Thoracic aorta (tissue), 2 donors: ENCODE measurements at regions not wholly inside any gene's neighbourhood (a gene's known extent, or its start where the extent isn't known, plus 50 kb on each side); places are given as distances from the start of the nearest gene placed in this dataset.

Source experiments
- ATAC-seq: fragments of 150-250 bp; one replicate; pipeline ENCODE4 v1.8.0; 2017; ENCODE audit warnings: low read depth; ENCODE audit not compliant: insufficient number of reproducible peaks, low FRiP score
- DNase-seq: peaks from one replicate; pipeline ENCODE4 v3.0.0-alpha.2; 2020; ENCODE audit warnings: low spot score
- H3K27ac ChIP-seq, 2 donors: fragments of 200-600 bp; sonication (generic); 1 replicate in 1 of 2; 2 replicates in 1 of 2; pipeline ENCODE4 v1.5.1; 2016; ENCODE audit warnings: mild to moderate bottlenecking in 2 of 2, moderate library complexity in 2 of 2
- H3K27me3 ChIP-seq: fragments of 200-600 bp; sonication (generic); replicated peaks from 2 replicates; pipeline ENCODE4 v1.6.0; 2016; ENCODE audit warnings: mild to moderate bottlenecking; ENCODE audit not compliant: insufficient read depth
- H3K36me3 ChIP-seq: fragments of 200-600 bp; sonication (generic); one replicate; pipeline ENCODE4 v1.5.1; 2016
- H3K4me1 ChIP-seq, 2 donors: fragments of 200-600 bp; sonication (generic); 1 replicate in 1 of 2; 2 replicates in 1 of 2; pipeline versions ENCODE4 v1.5.1 to v1.6.0; 2016; ENCODE audit warnings: low read depth in 2 of 2, mild to moderate bottlenecking in 1 of 2; ENCODE audit not compliant: control insufficient read depth in 1 of 2
- H3K4me3 ChIP-seq: fragments of 200-600 bp; sonication (generic); 2 replicates; pipeline ENCODE4 v1.5.1; 2016; ENCODE audit warnings: mild to moderate bottlenecking
- H3K9me3 ChIP-seq: fragments of 200-600 bp; sonication (generic); 2 replicates; pipeline ENCODE4 v1.5.1; 2016
- CTCF ChIP-seq: fragments of 200-600 bp; sonication (generic); IDR thresholded peaks from one replicate; pipeline ENCODE4 v1.5.1; 2019; ENCODE audit warnings: antibody characterized with exemption

GRCh38 chr1:30008998-30009657 lies 714.3 kb downstream of the MATN1 start:
- no peaks in the 10 kb centered on the region for H3K4me1 ChIP-seq
- TF ChIP-seq CTCF = no peak
- H3K27me3 ChIP-seq = no peaks in the 10 kb centered on the region
- no peaks in the 10 kb centered on the region for H3K9me3 ChIP-seq
- H3K4me3 ChIP-seq = no peak overlapping the region
- H3K27ac ChIP-seq = no peak overlapping the region
- H3K36me3 ChIP-seq = no peaks in the 10 kb centered on the region
- DNase-seq = no peak
- no peak for ATAC-seq

- Histone ChIP-seq H3K4me1 (no peaks in the 10 kb centered on the region), H3K36me3 (no peaks in the 10 kb centered on the region), H3K27me3 (no peaks in the 10 kb centered on the region), H3K4me3 (no peak overlapping the region), H3K27ac (no peak overlapping the region), H3K9me3 (no peaks in the 10 kb centered on the region)
- no peak for DNase-seq
- TF ChIP-seq CTCF = no peak
- no peak for ATAC-seq
Measured at GRCh38 chr1:30008372-30008997, 714.9 kb downstream of the MATN1 start.

GRCh38 chr1:30005972-30006619 lies 717.3 kb downstream of the MATN1 start:
- TF ChIP-seq CTCF = no peak
- H3K9me3 ChIP-seq = no peaks in the 10 kb centered on the region
- H3K27me3 ChIP-seq = no peaks in the 10 kb centered on the region
- no peaks in the 10 kb centered on the region for H3K4me1 ChIP-seq
- no peak for DNase-seq
- H3K36me3 ChIP-seq = no peaks in the 10 kb centered on the region
- no peak overlapping the region for H3K4me3 ChIP-seq
- no peak for ATAC-seq
- H3K27ac ChIP-seq = no peak overlapping the region

DNA sequence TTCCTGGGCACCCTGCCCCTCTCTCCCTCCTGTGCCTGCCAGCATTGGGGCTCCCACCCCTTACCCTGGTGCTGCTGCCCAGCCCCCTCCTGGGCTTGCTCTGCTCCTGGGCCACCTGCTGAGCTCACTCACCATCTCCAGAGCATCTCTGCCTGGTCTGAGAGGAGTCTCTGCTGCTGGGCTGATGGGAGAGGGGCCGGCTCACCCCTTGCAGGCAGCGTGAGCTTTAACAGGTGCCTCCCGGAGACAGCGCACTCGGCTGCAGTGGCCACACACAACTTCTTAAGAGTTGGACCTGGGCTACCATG lies 721.7 kb downstream of the MATN1 start:
- Histone ChIP-seq H3K9me3 (no peaks in the 10 kb centered on the region), H3K36me3 (no peaks in the 10 kb centered on the region), H3K4me3 (no peak overlapping the region), H3K4me1 (no peaks in the 10 kb centered on the region), H3K27me3 (no peaks in the 10 kb centered on the region), H3K27ac (no peak overlapping the region)
- ATAC-seq (no peak), DNase-seq (no peak)
- TF ChIP-seq CTCF = no peak

DNA sequence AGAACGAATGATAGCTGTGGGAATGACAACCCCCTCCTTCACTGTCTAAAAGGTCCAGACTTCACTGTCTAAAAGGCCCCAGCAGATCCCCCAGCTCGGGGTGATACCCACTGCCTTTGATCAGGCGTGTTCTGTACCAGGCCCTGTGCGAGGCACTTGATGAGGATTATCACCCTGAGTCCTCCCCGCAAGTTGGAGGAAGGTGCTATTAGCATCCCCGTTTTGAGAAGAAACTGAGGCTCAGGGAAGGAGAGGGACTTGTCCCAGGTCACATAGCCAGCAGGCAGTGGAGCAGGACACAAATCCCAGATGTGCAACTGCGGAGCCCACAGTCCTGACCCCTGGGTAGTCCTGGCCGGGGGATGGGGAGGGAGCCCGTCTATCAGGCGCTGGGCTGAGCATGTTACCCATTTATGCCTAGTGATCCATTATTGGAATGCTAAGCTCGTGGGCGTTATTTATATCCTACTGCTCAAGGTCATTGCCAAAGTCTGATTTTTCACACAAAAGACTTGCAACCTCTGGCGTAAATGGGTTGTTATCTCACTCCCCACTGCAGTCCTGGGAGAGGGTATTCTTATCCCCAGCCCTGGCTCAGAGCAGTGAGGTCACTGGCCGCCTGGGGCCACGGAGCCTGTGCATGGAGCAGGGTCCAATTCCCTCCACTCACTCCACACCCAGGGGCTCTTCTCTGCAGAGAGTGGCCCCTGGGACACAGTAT lies 722.2 kb downstream of the MATN1 start:
- Histone ChIP-seq H3K4me3 (no peak overlapping the region), H3K36me3 (no peaks in the 10 kb centered on the region), H3K4me1 (no peaks in the 10 kb centered on the region), H3K27ac (no peak overlapping the region), H3K27me3 (no peaks in the 10 kb centered on the region), H3K9me3 (no peaks in the 10 kb centered on the region)
- ATAC-seq (no peak), DNase-seq (no peak)
- TF ChIP-seq CTCF = no peak
